ENCODE measurements at regions not wholly inside any gene's neighbourhood (a gene's known extent, or its start where the extent isn't known, plus 50 kb on each side); places are given as distances from the start of the nearest gene placed in this dataset.
"Not testable (repeated sequence)": the region's sequence is repeated elsewhere in the genome, so short reads cannot be mapped to it uniquely, and the experiment has no call there.

DNA sequence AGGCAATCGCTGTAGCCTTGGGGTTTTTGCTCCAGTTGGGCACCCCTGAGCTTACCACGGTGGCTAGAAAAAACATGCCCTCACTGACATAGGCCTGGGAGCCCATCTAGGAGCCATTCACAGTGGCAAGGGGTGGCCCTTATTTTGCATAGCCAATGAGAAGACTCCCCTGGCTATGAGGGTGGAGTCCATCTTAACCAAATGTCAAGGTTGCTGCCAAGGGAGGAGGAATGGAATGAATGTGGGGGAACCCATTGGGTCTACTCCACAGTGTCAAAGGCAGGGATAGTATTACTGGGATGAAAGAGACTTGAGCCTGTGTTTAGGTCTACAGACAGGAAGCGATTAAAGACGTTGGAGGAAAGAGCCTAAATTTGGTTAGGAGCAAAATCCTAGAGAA, 295.7 kb upstream of the PLGLB2 start:
- H3K27ac ChIP-seq; H3K27me3 ChIP-seq (replicated peaks); DNase-seq; in situ Hi-C loops (cut with HindIII; ENCODE audit: low pct_ligation_motif_present, low sequenced_read_pairs); H3K36me3 ChIP-seq (replicated peaks); H3K4me3 ChIP-seq (ENCODE audit: low read depth, low read length): not testable (repeated sequence)

DNA sequence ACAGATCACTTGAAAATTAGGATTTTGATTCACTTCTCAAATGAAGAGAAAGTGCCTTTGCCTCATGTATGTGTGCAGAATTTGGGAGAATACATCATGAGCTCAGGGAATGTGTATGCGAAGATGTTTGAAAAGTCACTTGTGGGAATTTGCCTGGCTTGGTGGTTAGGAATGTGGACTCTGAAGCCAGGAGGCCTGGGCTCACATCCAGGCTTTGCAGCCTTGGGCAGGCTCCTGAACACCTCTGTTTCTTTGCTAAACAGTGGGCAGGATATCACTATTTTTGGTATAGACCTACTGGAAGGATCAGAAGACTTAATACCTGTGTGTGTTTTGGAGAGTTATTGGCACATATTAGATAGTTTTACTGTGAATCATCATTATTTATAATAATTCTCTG, 295.0 kb upstream of the PLGLB2 start:
- H3K27me3 ChIP-seq (replicated peaks); H3K36me3 ChIP-seq (replicated peaks); H3K4me3 ChIP-seq (ENCODE audit: low read depth, low read length); in situ Hi-C loops (cut with HindIII; ENCODE audit: low pct_ligation_motif_present, low sequenced_read_pairs): not testable (repeated sequence)
- DNase-seq: peak; percentile 74
- H3K27ac ChIP-seq: peak overlapping the region; percentile 55

DNA sequence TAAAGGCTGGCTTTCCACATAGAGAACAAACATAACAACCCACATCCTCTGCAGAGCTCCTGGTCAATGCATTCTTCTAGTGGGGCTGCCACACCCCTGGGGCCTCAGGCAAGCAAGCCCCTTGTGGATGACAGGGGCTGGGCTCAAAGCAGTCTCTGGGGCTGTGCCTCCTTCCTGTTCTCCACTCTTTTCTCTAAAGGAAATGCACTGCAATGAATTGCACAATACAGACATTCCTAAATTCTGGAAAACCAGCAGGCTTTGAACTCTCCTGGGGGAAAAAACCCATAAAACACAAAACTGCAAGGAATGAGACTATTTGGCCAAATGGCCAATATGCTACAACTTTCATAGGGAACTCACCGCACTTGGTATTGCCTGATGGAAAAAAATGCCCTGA, 293.9 kb upstream of the PLGLB2 start:
- H3K4me3 ChIP-seq (ENCODE audit: low read depth, low read length); DNase-seq; H3K27me3 ChIP-seq (replicated peaks); in situ Hi-C loops (cut with HindIII; ENCODE audit: low pct_ligation_motif_present, low sequenced_read_pairs); H3K36me3 ChIP-seq (replicated peaks): not testable (repeated sequence)
- peak overlapping the region; percentile 85 for H3K27ac ChIP-seq

DNA sequence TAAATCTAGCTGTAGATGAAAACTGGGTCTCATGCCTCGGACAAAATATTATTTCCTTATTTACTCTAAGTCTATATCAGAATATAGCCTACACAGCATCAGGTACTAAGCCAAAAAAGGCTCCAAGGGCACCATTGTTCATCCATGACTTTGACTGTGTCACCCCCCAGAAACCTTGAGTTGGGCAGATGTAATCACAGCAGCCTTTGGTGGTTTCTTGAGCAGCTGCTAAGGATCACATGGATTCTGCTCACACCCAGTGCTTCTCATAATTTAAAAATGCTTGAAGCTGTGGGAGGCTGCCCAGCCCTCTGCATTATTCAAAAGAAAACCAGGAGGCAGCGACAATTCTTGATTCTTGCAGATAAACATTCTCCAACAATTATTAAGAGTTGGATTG, 293.5 kb upstream of the PLGLB2 start:
- in situ Hi-C loops (cut with HindIII; ENCODE audit: low pct_ligation_motif_present, low sequenced_read_pairs); H3K36me3 ChIP-seq (replicated peaks); H3K4me3 ChIP-seq (ENCODE audit: low read depth, low read length); DNase-seq; H3K27me3 ChIP-seq (replicated peaks): not testable (repeated sequence)
- peak overlapping the region; percentile 85 for H3K27ac ChIP-seq

DNA sequence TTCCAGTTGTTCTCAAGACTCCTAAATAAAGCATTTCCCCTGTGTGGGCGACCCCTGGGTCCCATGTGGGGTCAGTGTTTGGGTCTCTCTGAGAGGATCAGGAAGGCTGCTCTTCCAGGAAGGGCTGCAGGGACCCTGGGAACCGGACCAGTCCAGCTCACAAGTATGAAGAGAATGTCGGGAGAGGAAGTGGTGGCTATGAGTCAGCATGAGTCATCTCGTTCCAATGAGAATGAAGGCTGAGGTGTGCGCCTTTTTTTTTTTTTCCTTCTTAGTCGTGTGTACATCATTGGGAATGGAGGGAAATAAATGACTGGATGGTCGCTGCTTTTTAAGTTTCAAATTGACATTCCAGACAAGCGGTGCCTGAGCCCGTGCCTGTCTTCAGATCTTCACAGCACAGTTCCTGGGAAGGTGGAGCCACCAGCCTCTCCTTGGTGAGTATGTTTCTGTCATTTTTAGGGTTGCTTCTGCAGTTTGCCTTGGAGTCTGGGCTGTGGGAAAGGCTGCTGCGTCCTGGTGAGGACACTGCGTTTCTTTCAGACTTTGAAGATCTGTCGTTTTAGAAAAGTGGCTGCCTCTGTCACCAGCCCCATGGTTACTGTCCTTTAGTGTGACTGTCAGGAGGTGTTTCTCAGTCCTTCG, 292.6 kb upstream of the PLGLB2 start:
- H3K36me3 ChIP-seq (replicated peaks); H3K27me3 ChIP-seq (replicated peaks); DNase-seq; in situ Hi-C loops (cut with HindIII; ENCODE audit: low pct_ligation_motif_present, low sequenced_read_pairs); H3K27ac ChIP-seq: not testable (repeated sequence)
- peak overlapping the region; percentile 57 for H3K4me3 ChIP-seq (ENCODE audit: low read depth, low read length)

DNA sequence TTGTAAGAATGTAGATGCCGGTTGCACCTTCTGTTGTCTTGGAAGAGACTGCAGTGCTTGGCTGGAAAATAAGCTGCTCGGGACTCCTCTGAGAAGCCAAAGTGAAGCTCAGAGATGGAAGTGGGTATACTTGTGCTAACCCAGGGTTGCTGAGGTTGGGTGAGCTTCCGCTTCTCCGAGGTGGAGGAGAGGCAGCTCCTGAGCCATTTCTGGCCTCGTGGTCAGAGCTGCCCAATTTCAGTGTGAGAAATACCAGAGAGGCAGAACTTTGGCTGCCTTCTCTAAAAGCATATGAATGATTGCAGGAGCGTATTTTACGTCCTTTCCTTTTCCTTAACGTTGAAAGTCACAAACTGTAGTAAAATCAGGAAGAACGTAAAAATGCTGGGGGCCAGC, 292.0 kb upstream of the PLGLB2 start:
- DNase-seq; H3K27me3 ChIP-seq (replicated peaks); in situ Hi-C loops (cut with HindIII; ENCODE audit: low pct_ligation_motif_present, low sequenced_read_pairs); H3K36me3 ChIP-seq (replicated peaks); H3K27ac ChIP-seq: not testable (repeated sequence)
- H3K4me3 ChIP-seq (ENCODE audit: low read depth, low read length): peak overlapping the region; percentile 57

DNA sequence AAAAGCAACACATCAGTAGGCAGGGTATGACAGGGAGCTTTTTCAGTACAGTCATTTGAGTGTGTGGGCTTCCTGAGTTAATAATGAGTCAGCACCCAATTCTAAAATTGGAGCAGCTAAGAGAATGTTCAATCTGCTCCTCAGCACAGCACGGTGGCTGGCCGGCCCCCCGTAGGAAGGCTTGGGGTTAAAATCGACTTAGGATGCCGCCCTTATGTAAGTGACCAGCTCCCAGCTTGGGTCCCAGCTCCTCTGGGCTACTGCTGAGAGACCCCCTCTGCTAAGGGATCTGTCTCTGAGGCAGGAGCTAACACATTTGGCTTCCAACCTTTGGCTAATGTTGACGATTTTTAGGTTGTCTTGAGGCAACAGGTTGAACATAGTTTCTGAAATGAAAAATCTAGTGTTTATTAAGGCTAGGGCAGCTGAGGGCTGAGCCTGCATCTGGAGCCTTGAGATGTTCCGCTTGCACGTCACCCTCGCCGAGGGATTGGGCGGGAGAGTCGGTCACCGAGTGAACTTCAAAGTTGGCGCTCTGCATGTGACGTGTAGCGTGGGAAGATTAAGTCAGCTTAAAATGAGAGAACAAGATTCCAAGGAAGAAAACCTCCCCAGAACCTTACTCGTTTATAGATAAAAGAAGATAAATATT, 291.3 kb upstream of the PLGLB2 start:
- H3K36me3 ChIP-seq (replicated peaks); H3K27me3 ChIP-seq (replicated peaks); in situ Hi-C loops (cut with HindIII; ENCODE audit: low pct_ligation_motif_present, low sequenced_read_pairs); DNase-seq: not testable (repeated sequence)
- Histone ChIP-seq H3K4me3 (ENCODE audit: low read depth, low read length) (peak overlapping the region; percentile 57), H3K27ac (peak overlapping the region; percentile 73)

DNA sequence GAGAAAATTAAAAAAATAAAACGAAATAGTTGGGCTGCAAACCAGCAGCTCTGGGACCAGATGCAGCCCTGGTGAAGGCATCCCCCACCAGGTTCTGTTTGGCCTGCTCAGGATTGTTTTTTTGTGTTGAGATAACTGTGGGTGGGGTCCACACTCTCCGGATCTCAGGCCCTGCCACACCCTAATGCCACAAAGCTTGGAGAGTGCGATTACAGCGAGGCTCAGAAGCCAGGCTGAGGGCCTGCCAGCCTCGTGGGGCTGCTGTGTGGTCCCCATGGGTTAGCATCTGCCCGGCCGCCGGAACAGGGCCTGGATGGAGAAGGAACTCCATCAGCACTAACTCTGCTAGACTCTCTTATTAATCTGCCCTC, 290.8 kb upstream of the PLGLB2 start:
- H3K4me3 ChIP-seq (ENCODE audit: low read depth, low read length): peak overlapping the region; percentile 39
- not testable (repeated sequence) for DNase-seq; H3K36me3 ChIP-seq (replicated peaks)

DNA sequence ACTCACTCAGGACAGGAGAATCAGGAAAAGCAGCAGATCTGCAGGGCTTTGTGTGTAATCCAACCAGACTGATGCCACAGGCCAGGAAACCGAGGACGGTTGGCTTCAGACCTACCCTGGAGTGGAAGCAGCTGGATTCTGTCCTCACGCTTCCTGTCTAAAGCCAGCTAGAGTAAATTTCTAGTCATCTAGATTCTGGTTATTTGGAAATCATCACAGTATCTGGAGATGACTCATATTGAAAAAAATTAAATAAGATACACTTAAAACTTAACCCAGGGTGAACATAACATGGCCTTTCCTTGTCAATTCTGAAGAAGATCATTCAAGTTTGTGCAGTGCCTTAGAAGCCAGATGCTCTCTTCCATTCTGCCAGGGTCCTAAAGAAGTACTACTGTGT, 288.9 kb upstream of the PLGLB2 start:
- H3K27me3 ChIP-seq (replicated peaks); H3K27ac ChIP-seq; in situ Hi-C loops (cut with HindIII; ENCODE audit: low pct_ligation_motif_present, low sequenced_read_pairs); H3K4me3 ChIP-seq (ENCODE audit: low read depth, low read length); DNase-seq; H3K36me3 ChIP-seq (replicated peaks): not testable (repeated sequence)

More for the DNA sequence above, 290.8 kb upstream of the PLGLB2 start:
- H3K27ac ChIP-seq; H3K27me3 ChIP-seq (replicated peaks); in situ Hi-C loops (cut with HindIII; ENCODE audit: low pct_ligation_motif_present, low sequenced_read_pairs): not testable (repeated sequence)

DNA sequence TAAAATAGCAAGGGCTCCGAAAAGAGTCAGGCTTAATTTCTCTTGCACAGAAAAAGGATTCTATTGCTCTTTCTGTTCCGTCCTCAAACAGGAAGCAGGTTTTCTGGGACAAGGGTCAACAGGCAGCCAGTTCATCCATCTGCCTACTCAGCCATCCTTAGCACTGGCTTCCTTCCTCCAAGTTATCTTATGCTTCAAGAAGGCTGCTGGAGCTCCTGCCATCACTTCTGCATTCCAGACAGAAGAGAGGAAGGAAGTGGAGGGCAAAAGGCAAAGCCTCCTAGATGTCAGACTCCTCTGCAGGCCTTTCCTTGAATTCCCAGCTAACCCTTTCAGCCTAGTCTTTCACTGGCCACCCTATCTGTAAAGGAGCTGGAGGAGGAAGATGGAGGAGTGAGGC, 287.8 kb upstream of the PLGLB2 start:
- H3K4me3 ChIP-seq (ENCODE audit: low read depth, low read length); H3K27me3 ChIP-seq (replicated peaks); H3K36me3 ChIP-seq (replicated peaks); DNase-seq; in situ Hi-C loops (cut with HindIII; ENCODE audit: low pct_ligation_motif_present, low sequenced_read_pairs); H3K27ac ChIP-seq: not testable (repeated sequence)

DNA sequence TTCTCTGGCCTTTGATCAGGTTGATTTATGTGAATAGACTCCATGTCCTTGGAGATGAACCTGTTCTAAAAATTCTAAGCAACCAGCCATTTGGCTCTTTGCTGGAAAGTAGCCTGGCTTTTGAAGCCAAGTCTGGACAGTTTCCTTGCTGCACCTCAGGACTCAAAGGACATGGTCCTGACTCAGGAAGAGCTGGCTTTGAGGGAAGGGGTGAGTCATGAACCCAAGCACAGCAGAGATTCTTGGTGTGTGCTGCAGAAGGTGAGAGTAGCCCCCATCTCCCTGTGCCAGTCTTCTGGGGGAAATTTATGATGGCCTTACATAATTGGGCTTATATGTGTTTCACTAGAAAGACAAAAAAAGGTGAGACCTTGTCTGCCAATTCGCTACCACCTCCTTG, 287.2 kb upstream of the PLGLB2 start:
- H3K27me3 ChIP-seq (replicated peaks); H3K36me3 ChIP-seq (replicated peaks); in situ Hi-C loops (cut with HindIII; ENCODE audit: low pct_ligation_motif_present, low sequenced_read_pairs); DNase-seq; H3K27ac ChIP-seq; H3K4me3 ChIP-seq (ENCODE audit: low read depth, low read length): not testable (repeated sequence)

DNA sequence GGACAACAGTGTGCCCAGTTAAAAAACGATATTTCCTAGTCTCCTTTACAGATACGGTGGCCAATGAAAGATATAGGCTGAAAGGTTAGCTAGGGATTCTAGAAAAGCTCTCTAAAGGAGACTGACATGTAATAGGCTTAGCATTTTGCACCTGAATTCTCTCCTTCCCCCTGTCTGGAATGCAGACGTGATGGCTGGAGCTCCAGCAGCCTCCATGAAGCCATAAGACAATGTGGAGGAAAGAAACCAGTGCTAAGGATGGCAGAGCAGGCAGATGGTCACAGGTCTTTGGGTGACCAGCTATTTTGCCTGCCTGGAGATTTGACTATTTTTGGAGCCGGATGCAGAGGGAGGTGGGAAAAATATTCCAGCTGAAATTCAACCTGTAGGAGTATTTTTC, 286.2 kb upstream of the PLGLB2 start:
- in situ Hi-C loops (cut with HindIII; ENCODE audit: low pct_ligation_motif_present, low sequenced_read_pairs); DNase-seq: not testable (repeated sequence)

DNA sequence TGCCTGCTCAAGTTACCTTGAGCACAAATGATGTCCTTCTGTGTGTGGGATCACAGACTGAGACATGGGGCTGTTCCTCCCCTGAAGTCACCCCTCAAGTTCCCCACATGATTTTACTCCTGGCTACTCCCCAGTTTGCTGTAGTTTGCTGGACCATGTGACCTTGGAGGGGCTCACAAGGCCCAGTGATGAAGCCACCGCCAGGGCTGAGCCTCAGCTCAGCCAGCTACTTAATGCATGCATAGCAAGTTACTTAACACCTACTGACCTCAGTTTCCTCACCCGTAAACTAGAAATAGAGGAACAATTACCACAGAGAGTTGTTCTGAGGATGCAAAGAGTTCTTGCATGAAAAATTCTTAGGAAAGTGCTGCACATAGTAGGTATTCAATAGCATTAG, 283.7 kb upstream of the PLGLB2 start:
- DNase-seq; in situ Hi-C loops (cut with HindIII; ENCODE audit: low pct_ligation_motif_present, low sequenced_read_pairs); H3K27me3 ChIP-seq (replicated peaks): not testable (repeated sequence)

More for the DNA sequence above, 286.2 kb upstream of the PLGLB2 start:
- not testable (repeated sequence) for H3K4me3 ChIP-seq (ENCODE audit: low read depth, low read length); H3K27me3 ChIP-seq (replicated peaks); H3K27ac ChIP-seq; H3K36me3 ChIP-seq (replicated peaks)

DNA sequence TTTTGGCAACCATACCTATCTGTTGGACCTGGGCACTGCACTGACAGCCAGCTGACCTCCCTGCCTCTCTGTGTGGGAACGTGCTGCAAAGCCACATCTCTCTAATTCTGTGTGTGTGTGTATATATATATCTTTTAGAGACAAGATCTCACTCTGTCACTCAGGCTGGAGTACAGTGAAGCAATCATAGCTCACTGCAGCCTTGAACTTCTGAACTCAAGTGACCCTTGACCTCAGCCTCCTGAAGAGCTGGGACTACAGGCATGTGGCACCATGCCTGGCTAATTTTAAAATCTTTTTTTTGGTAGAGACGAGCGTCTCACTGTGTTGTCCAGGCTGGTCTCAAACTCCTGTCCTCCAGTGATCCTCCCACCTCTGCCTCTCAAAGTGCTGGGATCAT, 282.2 kb upstream of the PLGLB2 start:
- H3K27me3 ChIP-seq (replicated peaks); in situ Hi-C loops (cut with HindIII; ENCODE audit: low pct_ligation_motif_present, low sequenced_read_pairs); H3K27ac ChIP-seq; DNase-seq; H3K36me3 ChIP-seq (replicated peaks); H3K4me3 ChIP-seq (ENCODE audit: low read depth, low read length): not testable (repeated sequence)

More for the DNA sequence above, 283.7 kb upstream of the PLGLB2 start:
- H3K4me3 ChIP-seq (ENCODE audit: low read depth, low read length); H3K27ac ChIP-seq; H3K36me3 ChIP-seq (replicated peaks): not testable (repeated sequence)

DNA sequence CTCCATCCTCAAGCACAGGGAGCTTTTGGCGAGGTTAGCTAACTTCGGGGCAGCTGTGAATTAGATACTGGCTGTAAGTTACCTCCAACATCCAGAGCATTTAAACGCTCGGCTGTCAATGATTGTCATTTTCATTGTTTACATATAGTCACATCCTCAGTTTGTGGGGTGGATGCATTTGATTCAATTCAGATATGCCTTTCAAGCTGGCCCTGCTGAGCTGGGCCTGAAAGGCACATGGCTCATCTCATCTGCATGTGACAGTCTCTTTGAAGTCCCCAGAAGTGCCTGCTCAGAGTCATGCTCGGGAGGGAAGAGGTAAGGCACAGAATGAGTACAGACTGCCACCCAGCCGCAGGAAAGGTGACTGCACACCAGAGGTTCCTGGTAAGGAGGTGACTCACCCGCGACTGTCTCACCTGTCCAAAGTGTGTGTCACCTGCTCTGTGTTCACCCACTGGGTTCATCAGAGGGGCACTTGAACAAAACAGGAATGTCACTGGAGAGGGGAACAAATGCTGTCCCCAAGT, 281.2 kb upstream of the PLGLB2 start:
- in situ Hi-C loops (cut with HindIII; ENCODE audit: low pct_ligation_motif_present, low sequenced_read_pairs); H3K27me3 ChIP-seq (replicated peaks); H3K27ac ChIP-seq; H3K4me3 ChIP-seq (ENCODE audit: low read depth, low read length); DNase-seq; H3K36me3 ChIP-seq (replicated peaks): not testable (repeated sequence)
